ENCODE measurements at regions not wholly inside any gene's neighbourhood (a gene's known extent, or its start where the extent isn't known, plus 50 kb on each side); places are given as distances from the start of the nearest gene placed in this dataset.

- Histone ChIP-seq H3K4me3 (ENCODE audit: low read depth in 1 of 5, low read length in 5 of 5) (peak overlapping the region in 2 of 5 donors; percentile 15 to 24), H3K27ac (ENCODE audit: low read depth, low read length) (no peak overlapping the region), H3K4me1 (ENCODE audit: control insufficient read depth in 5 of 5, insufficient read depth in 5 of 5, low read length in 5 of 5) (no peaks in the 10 kb centered on the region), H3K27me3 (ENCODE audit: control insufficient read depth in 5 of 5, insufficient read depth in 4 of 5, low read length in 5 of 5) (peaks cover 2 to 33% (median 5%) of the 10 kb centered on the region in 5 donors), H3K36me3 (ENCODE audit: control insufficient read depth in 5 of 5, insufficient read depth in 5 of 5, low read length in 5 of 5) (no peaks in the 10 kb centered on the region), H3K9me3 (ENCODE audit: control insufficient read depth in 5 of 5, low read length in 5 of 5) (peaks cover 0 to 10% (median 7%) of the 10 kb centered on the region in 5 donors), H3K9ac (ENCODE audit: low read length in 5 of 5) (no peak overlapping the region)
These were observed 935.7 kb downstream of the BRD1 start for GRCh38 chr22:48891688-48892577.

- no peaks in the 10 kb centered on the region for H3K4me1 ChIP-seq (ENCODE audit: control insufficient read depth in 5 of 5, insufficient read depth in 5 of 5, low read length in 5 of 5)
- H3K27me3 ChIP-seq (ENCODE audit: control insufficient read depth in 5 of 5, insufficient read depth in 4 of 5, low read length in 5 of 5), result peaks cover 2 to 31% (median 5%) of the 10 kb centered on the region in 5 donors
- peaks cover 0 to 10% (median 7%) of the 10 kb centered on the region in 5 donors for H3K9me3 ChIP-seq (ENCODE audit: control insufficient read depth in 5 of 5, low read length in 5 of 5)
- no peaks in the 10 kb centered on the region for H3K36me3 ChIP-seq (ENCODE audit: control insufficient read depth in 5 of 5, insufficient read depth in 5 of 5, low read length in 5 of 5)
- H3K9ac ChIP-seq (ENCODE audit: low read length in 5 of 5), result no peak overlapping the region
- no peak overlapping the region for H3K4me3 ChIP-seq (ENCODE audit: low read depth in 1 of 5, low read length in 5 of 5)
- no peak overlapping the region for H3K27ac ChIP-seq (ENCODE audit: low read depth, low read length)
These were observed 936.7 kb downstream of the BRD1 start for GRCh38 chr22:48890693-48891554.

GRCh38 chr22:48889887-48890692, 937.6 kb downstream of the BRD1 start:
- Histone ChIP-seq H3K4me3 (ENCODE audit: low read depth in 1 of 5, low read length in 5 of 5) (no peak overlapping the region), H3K27me3 (ENCODE audit: control insufficient read depth in 5 of 5, insufficient read depth in 4 of 5, low read length in 5 of 5) (peaks cover 2 to 34% (median 5%) of the 10 kb centered on the region in 5 donors), H3K27ac (ENCODE audit: low read depth, low read length) (no peak overlapping the region), H3K9me3 (ENCODE audit: control insufficient read depth in 5 of 5, low read length in 5 of 5) (peaks cover 0 to 10% (median 7%) of the 10 kb centered on the region in 5 donors), H3K9ac (ENCODE audit: low read length in 5 of 5) (no peak overlapping the region), H3K4me1 (ENCODE audit: control insufficient read depth in 5 of 5, insufficient read depth in 5 of 5, low read length in 5 of 5) (no peaks in the 10 kb centered on the region), H3K36me3 (ENCODE audit: control insufficient read depth in 5 of 5, insufficient read depth in 5 of 5, low read length in 5 of 5) (no peaks in the 10 kb centered on the region)

- no peak overlapping the region for H3K9ac ChIP-seq (ENCODE audit: low read length in 5 of 5)
- H3K9me3 ChIP-seq (ENCODE audit: control insufficient read depth in 5 of 5, low read length in 5 of 5), result peaks cover 0 to 10% (median 7%) of the 10 kb centered on the region in 5 donors
- no peak overlapping the region for H3K27ac ChIP-seq (ENCODE audit: low read depth, low read length)
- H3K4me3 ChIP-seq (ENCODE audit: low read depth in 1 of 5, low read length in 5 of 5), result no peak overlapping the region
- H3K4me1 ChIP-seq (ENCODE audit: control insufficient read depth in 5 of 5, insufficient read depth in 5 of 5, low read length in 5 of 5), result no peaks in the 10 kb centered on the region
- H3K36me3 ChIP-seq (ENCODE audit: control insufficient read depth in 5 of 5, insufficient read depth in 5 of 5, low read length in 5 of 5), result no peaks in the 10 kb centered on the region
- peaks cover 2 to 35% (median 5%) of the 10 kb centered on the region in 5 donors for H3K27me3 ChIP-seq (ENCODE audit: control insufficient read depth in 5 of 5, insufficient read depth in 4 of 5, low read length in 5 of 5)
These were observed 938.4 kb downstream of the BRD1 start for GRCh38 chr22:48889209-48889830.

- no peak overlapping the region for H3K27ac ChIP-seq (ENCODE audit: low read depth, low read length)
- H3K9me3 ChIP-seq (ENCODE audit: control insufficient read depth in 5 of 5, low read length in 5 of 5), result peaks cover 0 to 10% (median 7%) of the 10 kb centered on the region in 5 donors
- no peaks in the 10 kb centered on the region for H3K36me3 ChIP-seq (ENCODE audit: control insufficient read depth in 5 of 5, insufficient read depth in 5 of 5, low read length in 5 of 5)
- no peak overlapping the region for H3K9ac ChIP-seq (ENCODE audit: low read length in 5 of 5)
- no peak overlapping the region for H3K4me3 ChIP-seq (ENCODE audit: low read depth in 1 of 5, low read length in 5 of 5)
- H3K4me1 ChIP-seq (ENCODE audit: control insufficient read depth in 5 of 5, insufficient read depth in 5 of 5, low read length in 5 of 5), result no peaks in the 10 kb centered on the region
- peaks cover 2 to 36% (median 6%) of the 10 kb centered on the region in 5 donors for H3K27me3 ChIP-seq (ENCODE audit: control insufficient read depth in 5 of 5, insufficient read depth in 4 of 5, low read length in 5 of 5)
These were observed 939.0 kb downstream of the BRD1 start for GRCh38 chr22:48888466-48889208.

- Histone ChIP-seq H3K9ac (ENCODE audit: low read length in 5 of 5) (no peak overlapping the region), H3K27me3 (ENCODE audit: control insufficient read depth in 5 of 5, insufficient read depth in 4 of 5, low read length in 5 of 5) (peaks cover 3 to 29% (median 6%) of the 10 kb centered on the region in 5 donors), H3K36me3 (ENCODE audit: control insufficient read depth in 5 of 5, insufficient read depth in 5 of 5, low read length in 5 of 5) (no peaks in the 10 kb centered on the region), H3K9me3 (ENCODE audit: control insufficient read depth in 5 of 5, low read length in 5 of 5) (peaks cover 0 to 10% (median 7%) of the 10 kb centered on the region in 5 donors), H3K27ac (ENCODE audit: low read depth, low read length) (no peak overlapping the region), H3K4me1 (ENCODE audit: control insufficient read depth in 5 of 5, insufficient read depth in 5 of 5, low read length in 5 of 5) (no peaks in the 10 kb centered on the region), H3K4me3 (ENCODE audit: low read depth in 1 of 5, low read length in 5 of 5) (no peak overlapping the region)
These were observed 940.0 kb downstream of the BRD1 start for GRCh38 chr22:48887394-48888332.

GRCh38 chr22:48886604-48887393, 940.9 kb downstream of the BRD1 start:
- Histone ChIP-seq H3K9ac (ENCODE audit: low read length in 5 of 5) (no peak overlapping the region), H3K4me3 (ENCODE audit: low read depth in 1 of 5, low read length in 5 of 5) (no peak overlapping the region), H3K4me1 (ENCODE audit: control insufficient read depth in 5 of 5, insufficient read depth in 5 of 5, low read length in 5 of 5) (no peaks in the 10 kb centered on the region), H3K9me3 (ENCODE audit: control insufficient read depth in 5 of 5, low read length in 5 of 5) (peaks cover 0 to 7% (median 6%) of the 10 kb centered on the region in 5 donors), H3K27me3 (ENCODE audit: control insufficient read depth in 5 of 5, insufficient read depth in 4 of 5, low read length in 5 of 5) (peaks cover 3 to 24% (median 8%) of the 10 kb centered on the region in 5 donors), H3K36me3 (ENCODE audit: control insufficient read depth in 5 of 5, insufficient read depth in 5 of 5, low read length in 5 of 5) (no peaks in the 10 kb centered on the region), H3K27ac (ENCODE audit: low read depth, low read length) (no peak overlapping the region)

- H3K4me1 ChIP-seq (ENCODE audit: control insufficient read depth in 5 of 5, insufficient read depth in 5 of 5, low read length in 5 of 5), result no peaks in the 10 kb centered on the region
- no peak overlapping the region for H3K9ac ChIP-seq (ENCODE audit: low read length in 5 of 5)
- no peak overlapping the region for H3K4me3 ChIP-seq (ENCODE audit: low read depth in 1 of 5, low read length in 5 of 5)
- H3K27ac ChIP-seq (ENCODE audit: low read depth, low read length), result no peak overlapping the region
- no peaks in the 10 kb centered on the region for H3K36me3 ChIP-seq (ENCODE audit: control insufficient read depth in 5 of 5, insufficient read depth in 5 of 5, low read length in 5 of 5)
- no peaks in the 10 kb centered on the region for H3K9me3 ChIP-seq (ENCODE audit: control insufficient read depth in 5 of 5, low read length in 5 of 5)
- peaks cover 3 to 24% (median 8%) of the 10 kb centered on the region in 5 donors for H3K27me3 ChIP-seq (ENCODE audit: control insufficient read depth in 5 of 5, insufficient read depth in 4 of 5, low read length in 5 of 5)
These were observed 941.8 kb downstream of the BRD1 start for GRCh38 chr22:48885919-48886305.
